NCI-H2081 treated with DMSO at 0.1 percent for 48 hours (cell line): ENCODE measurements at regions not wholly inside any gene's neighbourhood (a gene's known extent, or its start where the extent isn't known, plus 50 kb on each side); places are given as distances from the start of the nearest gene placed in this dataset.

Experiments
- DNase-seq: peaks from one replicate; lab custom pipeline; 2025; lab: John Stamatoyannopoulos, UW

GRCh38 chr5:175285261-175285660, 158.7 kb downstream of the DRD1 start:
- no peak for DNase-seq

- no peak for DNase-seq
These were observed 159.2 kb downstream of the DRD1 start for GRCh38 chr5:175284806-175285205.

GRCh38 chr5:175282611-175283225, 161.3 kb downstream of the DRD1 start:
- DNase-seq = no peak

GRCh38 chr5:175281714-175282113, 162.3 kb downstream of the DRD1 start:
- DNase-seq = no peak

GRCh38 chr5:175281257-175281656, 162.7 kb downstream of the DRD1 start:
- DNase-seq = no peak

- DNase-seq = no peak
These were observed 164.5 kb downstream of the DRD1 start for GRCh38 chr5:175279506-175279905.

GRCh38 chr5:175275748-175276147, 168.2 kb downstream of the DRD1 start:
- no peak for DNase-seq

GRCh38 chr5:175275097-175275496, 168.9 kb downstream of the DRD1 start:
- no peak for DNase-seq

GRCh38 chr5:175274171-175274570, 169.8 kb downstream of the DRD1 start:
- no peak for DNase-seq

GRCh38 chr5:175264406-175264805, 179.6 kb downstream of the DRD1 start:
- DNase-seq = no peak

GRCh38 chr5:175263776-175264175, 180.2 kb downstream of the DRD1 start:
- no peak for DNase-seq

GRCh38 chr5:175261526-175261925, 182.5 kb downstream of the DRD1 start:
- DNase-seq = no peak

GRCh38 chr5:175261037-175261436, 182.9 kb downstream of the DRD1 start:
- no peak for DNase-seq

- DNase-seq = no peak
These were observed 186.2 kb downstream of the DRD1 start for GRCh38 chr5:175257847-175258194.

- DNase-seq = no peak
These were observed 186.7 kb downstream of the DRD1 start for GRCh38 chr5:175257128-175257846.

GRCh38 chr5:175254155-175254554, 189.8 kb downstream of the DRD1 start:
- DNase-seq = no peak

GRCh38 chr5:175253597-175253996, 190.4 kb downstream of the DRD1 start:
- DNase-seq = no peak

GRCh38 chr5:175252234-175252805, 191.7 kb downstream of the DRD1 start:
- no peak for DNase-seq

- DNase-seq = no peak
These were observed 193.6 kb downstream of the DRD1 start for GRCh38 chr5:175250426-175250825.

GRCh38 chr5:175248416-175248905, 195.5 kb downstream of the DRD1 start:
- DNase-seq = no peak

- DNase-seq = no peak
These were observed 197.0 kb downstream of the DRD1 start for GRCh38 chr5:175246889-175247520.

- no peak for DNase-seq
These were observed 197.6 kb downstream of the DRD1 start for GRCh38 chr5:175246242-175246888.
